ENCODE measurements at regions not wholly inside any gene's neighbourhood (a gene's known extent, or its start where the extent isn't known, plus 50 kb on each side); places are given as distances from the start of the nearest gene placed in this dataset.

GRCh38 chr18:71523483-71524435, 1020.4 kb downstream of the CBLN2 start:
- no peak for TF ChIP-seq CTCF (IDR thresholded peaks at IDR 0.05)
- DNase-seq (ENCODE audit: low spot score): no peak
- no peak overlapping the region for H3K27ac ChIP-seq
- H3K4me3 ChIP-seq: no peak overlapping the region

GRCh38 chr18:71505526-71505925, 1038.6 kb downstream of the CBLN2 start:
- Histone ChIP-seq H3K4me3 (no peak overlapping the region), H3K27ac (no peak overlapping the region)
- no peak for TF ChIP-seq CTCF (IDR thresholded peaks at IDR 0.05)
- DNase-seq (ENCODE audit: low spot score): no peak

- DNase-seq (ENCODE audit: low spot score): no peak
- Histone ChIP-seq H3K27ac (no peak overlapping the region), H3K4me3 (no peak overlapping the region)
- no peak for TF ChIP-seq CTCF (IDR thresholded peaks at IDR 0.05)
Observed at GRCh38 chr18:71503222-71503621, 1040.9 kb downstream of the CBLN2 start.

GRCh38 chr18:71485611-71486010, 1058.5 kb downstream of the CBLN2 start:
- Histone ChIP-seq H3K27ac (no peak overlapping the region), H3K4me3 (no peak overlapping the region)
- DNase-seq (ENCODE audit: low spot score): no peak
- no peak for TF ChIP-seq CTCF (IDR thresholded peaks at IDR 0.05)

GRCh38 chr18:71471963-71472725, 1072.0 kb downstream of the CBLN2 start:
- Histone ChIP-seq H3K4me3 (no peak overlapping the region), H3K27ac (no peak overlapping the region)
- DNase-seq (ENCODE audit: low spot score): no peak
- TF ChIP-seq CTCF (IDR thresholded peaks at IDR 0.05): no peak

- no peak for DNase-seq (ENCODE audit: low spot score)
- no peak overlapping the region for H3K27ac ChIP-seq
- no peak overlapping the region for H3K4me3 ChIP-seq
- TF ChIP-seq CTCF (IDR thresholded peaks at IDR 0.05): no peak
Observed at GRCh38 chr18:71456206-71456605, 1087.9 kb downstream of the CBLN2 start.
